ENCODE measurements at regions not wholly inside any gene's neighbourhood (a gene's known extent, or its start where the extent isn't known, plus 50 kb on each side); places are given as distances from the start of the nearest gene placed in this dataset.

GRCh38 chr6:125358898-125359297, 57.1 kb upstream of the HDDC2 start:
- TF ChIP-seq CTCF (IDR thresholded peaks at IDR 0.05; ENCODE audit: low read length) (no peak), EZH2 (IDR thresholded peaks at IDR 0.05; ENCODE audit: borderline replicate concordance, low read length) (no peak)

Data from OCI-LY1 (cell line).